K562 (cell line): ENCODE measurements at regions not wholly inside any gene's neighbourhood (a gene's known extent, or its start where the extent isn't known, plus 50 kb on each side); places are given as distances from the start of the nearest gene placed in this dataset.

ENCODE experiments used
- ATAC-seq: fragments of 200-7000 bp; cut with Tn5 transposase; 3 replicates; pipeline ENCODE4 v1.9.1; 2020; ENCODE audit warnings: moderate library complexity
- BruUV-seq: library from RNA; stranded (reverse); fragments of 400-500 nt; replicated peaks from 2 replicates; lab custom pipeline; 2021; lab: Mats Ljungman, UMichigan
- CTCF ChIA-PET: fragments of 300-600 bp; formaldehyde crosslinking; extraction: SDS; loops from one replicate; lab custom pipeline; 2021; ENCODE audit warnings: low intra/inter-chr PET ratio; lab: Yijun Ruan, JAX
- POLR2A ChIA-PET: fragments of 300-600, 350-650 bp; sonication (Branson Sonifier 250); formaldehyde crosslinking; extraction: SDS; loops from one replicate; lab custom pipeline; 2021; ENCODE audit warnings: antibody characterized with exemption, inconsistent platforms; lab: Yijun Ruan, JAX
- DNase-seq, 4 experiments: peaks; one replicate each; pipeline versions ENCODE4 v3.0.0 to v3.0.0-alpha.2; 2011 to 2018; ENCODE audit warnings: low spot score in 3 of 4, mixed read lengths in 3 of 4; ENCODE audit errors: extremely low read depth in 1 of 4
- FAIRE-seq: peaks from 2 replicates; lab custom pipeline; 2011; peaks lifted over from hg19 to GRCh38; lab: Jason Lieb, UNC
- H2AFZ ChIP-seq: 2 replicates; pipeline ENCODE4 v1.6.0; 2011; ENCODE audit warnings: low read depth, low read length, control low read depth, inconsistent platforms
- H3K27ac ChIP-seq: fragments of 200-600 bp; 3 replicates; pipeline ENCODE4 v1.8.0; 2011; ENCODE audit warnings: low read depth, mild to moderate bottlenecking, control low read depth, inconsistent platforms, low read length, moderate library complexity, mixed read lengths; ENCODE audit errors: extremely low read depth
- H3K27me3 ChIP-seq, 2 experiments: fragments of 300-600 bp in 1 of 2; 2 replicates in 1 of 2; 3 replicates in 1 of 2; pipeline versions ENCODE4 v1.6.0 to v1.8.0; 2011; ENCODE audit warnings: inconsistent platforms in 2 of 2, low read length in 2 of 2, mild to moderate bottlenecking in 1 of 2, mixed read lengths in 1 of 2, moderate library complexity in 1 of 2; ENCODE audit not compliant: control insufficient read depth in 2 of 2, insufficient read depth in 2 of 2
- H3K36me3 ChIP-seq: fragments of 300-600 bp; 3 replicates; pipeline ENCODE4 v1.8.0; 2011; ENCODE audit warnings: mild to moderate bottlenecking, low read length, inconsistent platforms; ENCODE audit not compliant: control insufficient read depth, insufficient read depth
- H3K4me1 ChIP-seq, 2 experiments: fragments of 200-600 bp in 1 of 2; replicated peaks in 1 of 2; 2 replicates in 1 of 2; 3 replicates in 1 of 2; pipeline versions ENCODE4 v1.5.1 to v1.8.0; 2011; ENCODE audit warnings: inconsistent platforms in 2 of 2, low read length in 2 of 2, mild to moderate bottlenecking in 1 of 2, mixed read lengths in 1 of 2, moderate library complexity in 1 of 2; ENCODE audit not compliant: control insufficient read depth in 2 of 2, insufficient read depth in 2 of 2
- H3K4me2 ChIP-seq: 2 replicates; pipeline ENCODE4 v1.6.1; 2011; ENCODE audit warnings: low read length, control low read depth, inconsistent platforms, mixed read lengths; ENCODE audit not compliant: insufficient read depth
- H3K4me3 ChIP-seq: fragments of 200-600 bp; sonication (generic), shearing (Covaris generic); 2 replicates; pipeline ENCODE4 v1.5.1; 2016; ENCODE audit warnings: control low read depth, inconsistent platforms
- H3K79me2 ChIP-seq: fragments of 200-600 bp; 3 replicates; pipeline ENCODE4 v1.8.0; 2011; ENCODE audit warnings: low read length, inconsistent platforms; ENCODE audit not compliant: control insufficient read depth, insufficient read depth
- H3K9ac ChIP-seq, 2 experiments: 2 replicates each; pipeline versions ENCODE4 v1.6.0 to v1.6.1; 2011; ENCODE audit warnings: low read depth in 2 of 2, low read length in 2 of 2, control low read depth in 1 of 2, inconsistent platforms in 1 of 2, mild to moderate bottlenecking in 1 of 2, mixed read lengths in 1 of 2; ENCODE audit not compliant: insufficient read depth in 1 of 2
- H3K9me1 ChIP-seq: one replicate; pipeline ENCODE4 v1.6.0; 2011; ENCODE audit warnings: inconsistent platforms, mild to moderate bottlenecking, low read length, moderate library complexity; ENCODE audit not compliant: control insufficient read depth, insufficient read depth
- H3K9me3 ChIP-seq: replicated peaks from 2 replicates; pipeline ENCODE4 v1.5.1; 2011; ENCODE audit warnings: low read depth, low read length, inconsistent platforms; ENCODE audit not compliant: control insufficient read depth, insufficient read depth
- H4K20me1 ChIP-seq: replicated peaks from 2 replicates; pipeline ENCODE4 v1.6.1; 2011; ENCODE audit warnings: low read length, inconsistent platforms, mixed read lengths; ENCODE audit not compliant: control insufficient read depth, insufficient read depth
- CBFA2T2 ChIP-seq: fragments of 450-650 bp; conservative IDR thresholded peaks from 2 replicates; pipeline ENCODE4 v1.6.1; 2017; ENCODE audit warnings: mild to moderate bottlenecking
- CHAMP1 ChIP-seq: fragments of 450-650 bp; IDR thresholded peaks from 2 replicates; pipeline ENCODE4 v1.6.1; 2016; ENCODE audit warnings: mild to moderate bottlenecking
- HES1 ChIP-seq: fragments of 450-650 bp; IDR thresholded peaks from 2 replicates; pipeline ENCODE4 v1.6.1; 2016; ENCODE audit warnings: low read depth, mild to moderate bottlenecking, moderate library complexity
- HMG20B ChIP-seq: fragments of 250-450 bp; sonication (Bioruptor Pico); IDR thresholded peaks from 2 replicates; pipeline ENCODE4 v1.5.0; 2021; ENCODE audit warnings: mild to moderate bottlenecking
- HNRNPH1 ChIP-seq: fragments of 200-400 bp; formaldehyde crosslinking; optimal IDR thresholded peaks from 2 replicates; pipeline ENCODE3; 2017; ENCODE audit warnings: low read depth, mild to moderate bottlenecking, low read length, moderate library complexity
- KDM1A ChIP-seq, 2 experiments: fragments of 450-650 bp; IDR thresholded peaks; 2 replicates each; pipeline ENCODE4 v1.6.1; 2016; ENCODE audit warnings: mild to moderate bottlenecking in 2 of 2
- MYNN ChIP-seq, 2 experiments: sonication (generic); formaldehyde crosslinking in 1 of 2; IDR thresholded peaks; 2 replicates each; pipeline versions ENCODE4 v1.5.0 to v1.6.1; 2016 to 2020; ENCODE audit warnings: antibody characterized with exemption in 1 of 2, missing genetic modification reagents in 1 of 2
- PHB2 ChIP-seq: fragments of 450-650 bp; IDR thresholded peaks from 2 replicates; pipeline ENCODE4 v1.6.1; 2017; ENCODE audit warnings: low read depth
- SIN3A ChIP-seq, 2 experiments: fragments of 150-350 bp in 1 of 2; IDR thresholded peaks; 2 replicates each; pipeline ENCODE4 v1.6.1; 2011 to 2016; ENCODE audit warnings: borderline replicate concordance in 2 of 2, low read depth in 2 of 2, low read length in 2 of 2, mild to moderate bottlenecking in 2 of 2, moderate library complexity in 2 of 2; ENCODE audit not compliant: control insufficient read depth in 1 of 2
- ZBTB17 ChIP-seq: fragments of 450-650 bp; formaldehyde crosslinking; IDR thresholded peaks from 2 replicates; pipeline ENCODE4 v1.4.0; 2020; ENCODE audit warnings: mild to moderate bottlenecking
- ZEB2 ChIP-seq: fragments of 450-650 bp; IDR thresholded peaks from 2 replicates; pipeline ENCODE4 v1.6.1; 2016
- ZNF140 ChIP-seq: fragments of 250-450 bp; sonication (Bioruptor Pico); IDR thresholded peaks from 2 replicates; pipeline ENCODE4 v1.8.0; 2021; ENCODE audit warnings: moderate library complexity, mild to moderate bottlenecking, inconsistent platforms
- ZNF41 ChIP-seq: fragments of 250-450 bp; sonication (Bioruptor Pico); conservative IDR thresholded peaks from 2 replicates; pipeline ENCODE4 v1.4.0; 2020; ENCODE audit warnings: mild to moderate bottlenecking
- ZNF551 ChIP-seq: fragments of 250-450 bp; sonication (Bioruptor Pico); IDR thresholded peaks from 2 replicates; pipeline ENCODE4 v1.5.0; 2021; ENCODE audit warnings: mild to moderate bottlenecking, moderate library complexity
- ZNF79 ChIP-seq: fragments of 250-450 bp; sonication (Bioruptor Pico); IDR thresholded peaks from 2 replicates; pipeline ENCODE4 v1.4.0; 2020; ENCODE audit warnings: low read depth, mild to moderate bottlenecking, moderate library complexity
- WGBS: fragments of 100-300 bp; shearing (Covaris generic); methylation state at CpG from one replicate; pipeline ENCODE4 v1.1.6; 2016; ENCODE audit warnings: low coverage, mixed read lengths; ENCODE audit not compliant: insufficient coverage; ENCODE audit errors: missing lambda C conversion rate; 5-methylcytosine and 5-hydroxymethylcytosine counted together
- in situ Hi-C: fragments of 300-500 bp; cut with MboI; formaldehyde crosslinking; loops from 4 replicates; pipeline ENCODE4 v1.15.0; 2018; ENCODE audit warnings: inconsistent platforms, mixed read lengths
- intact Hi-C: fragments of 100-400 bp; cut with micrococcal nuclease; formaldehyde crosslinking; loops from 2 replicates; pipeline ENCODE4 v1.14.2; 2022

- H3K9ac ChIP-seq = no peak overlapping the region
- no peak for FAIRE-seq
- H3K79me2 ChIP-seq = no peaks in the 10 kb centered on the region
- H4K20me1 ChIP-seq = no peaks in the 10 kb centered on the region
- 3% methylated on average over 3 of the region's 3 CpGs for WGBS
- H3K4me1 ChIP-seq = no peaks in the 10 kb centered on the region
- peaks cover 17 to 20% of the 10 kb centered on the region in 2 experiments for H3K27me3 ChIP-seq
- DNase-seq = no peak
- ChIA-PET CTCF (no interaction called here), POLR2A (interaction anchor here (1.0 kb wide), 1 partner anchor 14 kb away, joined by 3 read pairs; no protein-coding TSS in a partner anchor)
- H3K4me2 ChIP-seq = no peak overlapping the region
- BruUV-seq = no TSS peak
- H3K4me3 ChIP-seq = no peak overlapping the region
- intact Hi-C loops = no loop called here
- no peaks in the 10 kb centered on the region for H3K36me3 ChIP-seq
- no peak for TF ChIP-seq ZBTB17
- no peaks in the 10 kb centered on the region for H3K9me1 ChIP-seq
- in situ Hi-C loops = no loop called here
- no peaks in the 10 kb centered on the region for H3K9me3 ChIP-seq
- H2AFZ ChIP-seq = no peak overlapping the region
- no peak for ATAC-seq
- no peak overlapping the region for H3K27ac ChIP-seq
Measured at GRCh38 chr6:87788141-87788540, 86.1 kb upstream of the AKIRIN2 start.

- ChIA-PET CTCF (no interaction called here), POLR2A (no interaction called here)
Measured at GRCh38 chr6:87785229-87785862, 83.3 kb upstream of the AKIRIN2 start.

More at GRCh38 chr6:87785229-87785862, 83.3 kb upstream of the AKIRIN2 start:
- H2AFZ ChIP-seq = no peak overlapping the region
- no peaks in the 10 kb centered on the region for H3K36me3 ChIP-seq
- ATAC-seq = no peak
- no peaks in the 10 kb centered on the region for H3K79me2 ChIP-seq
- no peak for TF ChIP-seq ZNF551 (CRISPR knock-in tag)
- no peak for TF ChIP-seq ZNF140
- TF ChIP-seq KDM1A (IDR thresholded peaks at IDR 0.05) = no peak
- no peak for TF ChIP-seq ZEB2
- no peak for TF ChIP-seq HES1
- no peak for TF ChIP-seq ZNF79
- TF ChIP-seq HMG20B = no peak
- no peak for TF ChIP-seq SIN3A (IDR thresholded peaks at IDR 0.05; ENCODE audit: borderline replicate concordance in 2 of 2, control insufficient read depth in 1 of 2, low read depth in 2 of 2, low read length in 2 of 2)
- TF ChIP-seq CBFA2T2 = no peak
- no peak for TF ChIP-seq MYNN (IDR thresholded peaks at IDR 0.05)
- no peak for TF ChIP-seq MYNN (CRISPR knock-in tag; IDR thresholded peaks at IDR 0.05)
- no peak for TF ChIP-seq PHB2
- TF ChIP-seq ZNF41 (CRISPR knock-in tag) = no peak
- no peak for TF ChIP-seq CHAMP1
- no peak for TF ChIP-seq HNRNPH1
- intact Hi-C loops (no loop called here), in situ Hi-C loops (no loop called here)
- no peak overlapping the region for H3K9ac ChIP-seq
- no peaks in the 10 kb centered on the region for H4K20me1 ChIP-seq
- H3K4me2 ChIP-seq = no peak overlapping the region
- peaks cover 15 to 20% of the 10 kb centered on the region in 2 experiments for H3K27me3 ChIP-seq
- no peaks in the 10 kb centered on the region for H3K9me3 ChIP-seq
- no TSS peak for BruUV-seq
- no peak overlapping the region for H3K4me3 ChIP-seq
- DNase-seq = no peak
- 0% methylated on average over 2 of the region's 2 CpGs for WGBS
- no peaks in the 10 kb centered on the region for H3K9me1 ChIP-seq
- FAIRE-seq = no peak
- no peak overlapping the region for H3K27ac ChIP-seq
- H3K4me1 ChIP-seq = no peaks in the 10 kb centered on the region
